ENCODE measurements at regions not wholly inside any gene's neighbourhood (a gene's known extent, or its start where the extent isn't known, plus 50 kb on each side); places are given as distances from the start of the nearest gene placed in this dataset.

GRCh38 chr2:34423301-34423700 lies 824.2 kb upstream of the FAM98A start:
- Histone ChIP-seq H3K36me3 (ENCODE audit: low read length) (no peaks in the 10 kb centered on the region), H4K20me1 (ENCODE audit: low read depth, low read length) (no peaks in the 10 kb centered on the region), H3K9me3 (ENCODE audit: insufficient read depth, low read length) (peaks cover 19% of the 10 kb centered on the region; the same call in 1 of the 2 replicates), H3K79me2 (ENCODE audit: insufficient read depth, low read length) (no peaks in the 10 kb centered on the region), H3K27me3 (ENCODE audit: low read length) (no peaks in the 10 kb centered on the region), H3K4me2 (ENCODE audit: low read depth, low read length, poor library complexity, severe bottlenecking) (no peak overlapping the region), H3F3A (ENCODE audit: insufficient read depth) (no peaks in the 10 kb centered on the region), H3K4me3 (ENCODE audit: insufficient read depth, low read length, poor library complexity, severe bottlenecking) (no peak overlapping the region), H2AFZ (ENCODE audit: low read depth, low read length, severe bottlenecking) (no peak overlapping the region), H3K9me2 (replicated peaks; ENCODE audit: insufficient read depth, low read length) (no peaks in the 10 kb centered on the region), H3K9ac (ENCODE audit: low read length) (no peak overlapping the region), H3K27ac (ENCODE audit: low read depth, low read length) (no peak overlapping the region)
- no peak for TF ChIP-seq CTCF (IDR thresholded peaks at IDR 0.05; ENCODE audit: insufficient read depth, low read length, poor library complexity, severe bottlenecking)
- TF ChIP-seq EZH2phosphoT487 (conservative IDR thresholded peaks at IDR 0.05; ENCODE audit: low read length): no peak

- Histone ChIP-seq H3F3A (ENCODE audit: insufficient read depth) (no peaks in the 10 kb centered on the region), H3K79me2 (ENCODE audit: insufficient read depth, low read length) (no peaks in the 10 kb centered on the region), H4K20me1 (ENCODE audit: low read depth, low read length) (no peaks in the 10 kb centered on the region), H3K27me3 (ENCODE audit: low read length) (no peaks in the 10 kb centered on the region), H3K27ac (ENCODE audit: low read depth, low read length) (no peak overlapping the region), H3K4me3 (ENCODE audit: insufficient read depth, low read length, poor library complexity, severe bottlenecking) (no peak overlapping the region), H3K9me3 (ENCODE audit: insufficient read depth, low read length) (peaks cover 19% of the 10 kb centered on the region; the same call in 1 of the 2 replicates), H3K9me2 (replicated peaks; ENCODE audit: insufficient read depth, low read length) (no peaks in the 10 kb centered on the region), H3K9ac (ENCODE audit: low read length) (no peak overlapping the region), H2AFZ (ENCODE audit: low read depth, low read length, severe bottlenecking) (no peak overlapping the region), H3K36me3 (ENCODE audit: low read length) (no peaks in the 10 kb centered on the region), H3K4me2 (ENCODE audit: low read depth, low read length, poor library complexity, severe bottlenecking) (no peak overlapping the region)
- TF ChIP-seq EZH2phosphoT487 (conservative IDR thresholded peaks at IDR 0.05; ENCODE audit: low read length): no peak
- no peak for TF ChIP-seq CTCF (IDR thresholded peaks at IDR 0.05; ENCODE audit: insufficient read depth, low read length, poor library complexity, severe bottlenecking)
These were observed 820.8 kb upstream of the FAM98A start for GRCh38 chr2:34419856-34420255.

GRCh38 chr2:34416856-34417255 lies 817.8 kb upstream of the FAM98A start:
- no peaks in the 10 kb centered on the region for H3K36me3 ChIP-seq (ENCODE audit: low read length)
- H3K79me2 ChIP-seq (ENCODE audit: insufficient read depth, low read length): no peaks in the 10 kb centered on the region
- H3F3A ChIP-seq (ENCODE audit: insufficient read depth): no peaks in the 10 kb centered on the region
- H3K9me3 ChIP-seq (ENCODE audit: insufficient read depth, low read length): no peaks in the 10 kb centered on the region
- no peak overlapping the region for H3K27ac ChIP-seq (ENCODE audit: low read depth, low read length)
- no peak for TF ChIP-seq CTCF (IDR thresholded peaks at IDR 0.05; ENCODE audit: insufficient read depth, low read length, poor library complexity, severe bottlenecking)
- no peak for TF ChIP-seq EZH2phosphoT487 (conservative IDR thresholded peaks at IDR 0.05; ENCODE audit: low read length)
- no peaks in the 10 kb centered on the region for H3K9me2 ChIP-seq (replicated peaks; ENCODE audit: insufficient read depth, low read length)
- no peak overlapping the region for H3K9ac ChIP-seq (ENCODE audit: low read length)
- H2AFZ ChIP-seq (ENCODE audit: low read depth, low read length, severe bottlenecking): no peak overlapping the region
- no peaks in the 10 kb centered on the region for H3K27me3 ChIP-seq (ENCODE audit: low read length)
- no peak overlapping the region for H3K4me2 ChIP-seq (ENCODE audit: low read depth, low read length, poor library complexity, severe bottlenecking)
- H4K20me1 ChIP-seq (ENCODE audit: low read depth, low read length): no peaks in the 10 kb centered on the region
- no peak overlapping the region for H3K4me3 ChIP-seq (ENCODE audit: insufficient read depth, low read length, poor library complexity, severe bottlenecking)

Measured in SU-DHL-6 (cell line).